Tibial nerve (tissue), 4 donors: ENCODE measurements at regions not wholly inside any gene's neighbourhood (a gene's known extent, or its start where the extent isn't known, plus 50 kb on each side); places are given as distances from the start of the nearest gene placed in this dataset.

Source experiments
- CTCF ChIP-seq, 5 experiments: fragments of 200-600 bp in 3 of 5; fragments of 450-650 bp in 2 of 5; sonication (generic) in 3 of 5; IDR thresholded peaks; one replicate each; pipeline ENCODE4 v1.5.1; 2016 to 2019; ENCODE audit warnings: antibody characterized with exemption in 5 of 5, mild to moderate bottlenecking in 3 of 5, moderate library complexity in 2 of 5
- EP300 ChIP-seq, 2 donors: sonication (generic); formaldehyde crosslinking; IDR thresholded peaks; one replicate each; pipeline ENCODE4 v1.6.1; 2017; ENCODE audit warnings: antibody characterized with exemption in 2 of 2, mild to moderate bottlenecking in 1 of 2
- POLR2A ChIP-seq, 2 donors: fragments of 450-650 bp; IDR thresholded peaks; one replicate each; pipeline ENCODE4 v1.6.1; 2017; ENCODE audit warnings: antibody characterized with exemption in 2 of 2, mild to moderate bottlenecking in 2 of 2, moderate library complexity in 2 of 2

- TF ChIP-seq CTCF (IDR thresholded peaks at IDR 0.05): no peak
- no peak for TF ChIP-seq POLR2A (IDR thresholded peaks at IDR 0.05)
- no peak for TF ChIP-seq EP300 (IDR thresholded peaks at IDR 0.05)
Observed at GRCh38 chr10:34033078-34033477, 698.6 kb upstream of the NRP1 start.
